AG10803 (cell line): ENCODE measurements at regions not wholly inside any gene's neighbourhood (a gene's known extent, or its start where the extent isn't known, plus 50 kb on each side); places are given as distances from the start of the nearest gene placed in this dataset.

Experiments used
- DNase-seq: peaks from one replicate; pipeline ENCODE4 v3.0.0; 2010; ENCODE audit warnings: low read depth
- H3K4me3 ChIP-seq: 2 replicates; pipeline ENCODE4 v1.5.1; 2011; ENCODE audit warnings: mild to moderate bottlenecking, low read length, control low read depth
- TF ChIP-seq, protein P1 (sequence below): conservative IDR thresholded peaks from 2 replicates; pipeline ENCODE4 v1.5.1; 2011; ENCODE audit warnings: mild to moderate bottlenecking, low read length, control low read depth, inconsistent platforms

- TF ChIP-seq, protein P1, sequence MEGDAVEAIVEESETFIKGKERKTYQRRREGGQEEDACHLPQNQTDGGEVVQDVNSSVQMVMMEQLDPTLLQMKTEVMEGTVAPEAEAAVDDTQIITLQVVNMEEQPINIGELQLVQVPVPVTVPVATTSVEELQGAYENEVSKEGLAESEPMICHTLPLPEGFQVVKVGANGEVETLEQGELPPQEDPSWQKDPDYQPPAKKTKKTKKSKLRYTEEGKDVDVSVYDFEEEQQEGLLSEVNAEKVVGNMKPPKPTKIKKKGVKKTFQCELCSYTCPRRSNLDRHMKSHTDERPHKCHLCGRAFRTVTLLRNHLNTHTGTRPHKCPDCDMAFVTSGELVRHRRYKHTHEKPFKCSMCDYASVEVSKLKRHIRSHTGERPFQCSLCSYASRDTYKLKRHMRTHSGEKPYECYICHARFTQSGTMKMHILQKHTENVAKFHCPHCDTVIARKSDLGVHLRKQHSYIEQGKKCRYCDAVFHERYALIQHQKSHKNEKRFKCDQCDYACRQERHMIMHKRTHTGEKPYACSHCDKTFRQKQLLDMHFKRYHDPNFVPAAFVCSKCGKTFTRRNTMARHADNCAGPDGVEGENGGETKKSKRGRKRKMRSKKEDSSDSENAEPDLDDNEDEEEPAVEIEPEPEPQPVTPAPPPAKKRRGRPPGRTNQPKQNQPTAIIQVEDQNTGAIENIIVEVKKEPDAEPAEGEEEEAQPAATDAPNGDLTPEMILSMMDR, result no peak
- H3K4me3 ChIP-seq, result no peak overlapping the region
- DNase-seq, result no peak
These were observed 394.7 kb downstream of the PDGFC start for GRCh38 chr4:156576946-156577345.

DNA sequence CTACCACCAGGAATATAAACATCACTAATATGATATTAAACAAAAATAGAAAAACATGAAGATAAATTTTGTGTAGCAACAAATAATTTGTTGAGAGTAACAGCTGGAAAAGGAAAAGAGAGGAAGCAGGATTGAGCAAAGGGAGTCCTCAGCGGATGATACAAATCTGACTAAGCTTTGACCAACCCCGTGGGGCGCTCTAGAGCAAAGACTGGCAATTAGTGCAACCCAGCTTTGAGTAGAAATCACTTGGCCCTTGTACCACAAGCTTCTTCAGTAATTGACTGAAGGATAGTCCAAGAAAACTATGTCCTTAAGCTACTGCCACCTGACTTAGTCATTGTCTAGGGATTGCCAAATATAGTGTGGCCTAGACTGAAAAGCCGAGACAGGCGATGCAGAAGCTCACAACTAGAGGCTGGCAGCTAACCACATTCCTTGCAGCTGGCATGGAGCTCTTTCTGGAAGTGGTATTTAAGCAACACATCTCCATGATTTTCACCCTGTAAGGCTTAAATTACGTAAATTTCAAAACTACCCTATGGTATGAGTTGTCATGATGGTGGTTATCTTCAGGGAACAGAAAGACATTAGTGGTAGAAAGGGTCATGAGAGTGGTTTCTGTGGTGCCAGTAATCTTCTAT, 396.0 kb downstream of the PDGFC start:
- no peak overlapping the region for H3K4me3 ChIP-seq
- TF ChIP-seq, protein P1, result no peak; the same call in 1 of the 2 replicates
- DNase-seq, result peak; percentile 78

DNA sequence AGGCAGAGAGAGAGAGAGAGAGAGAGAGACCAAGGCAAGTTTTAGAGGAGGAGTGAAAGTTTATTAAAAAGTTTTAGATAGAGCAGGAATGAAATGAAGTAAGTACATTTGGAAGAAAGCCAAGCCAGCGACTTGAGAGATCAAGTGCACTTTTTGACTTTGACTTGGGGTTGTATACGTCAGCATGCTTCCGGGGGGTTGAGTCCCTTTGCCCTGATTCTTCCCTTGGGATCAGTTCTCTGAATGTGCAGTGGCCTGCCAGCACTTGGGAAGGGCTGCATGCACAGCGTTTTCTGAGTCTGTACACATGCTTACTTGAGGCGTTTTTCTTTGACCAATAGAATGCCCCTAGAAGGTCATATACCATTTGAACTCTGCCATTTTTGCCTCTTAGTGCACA, 400.5 kb downstream of the PDGFC start:
- TF ChIP-seq, protein P1, result no peak
- no peak for DNase-seq
- H3K4me3 ChIP-seq, result no peak overlapping the region

DNA sequence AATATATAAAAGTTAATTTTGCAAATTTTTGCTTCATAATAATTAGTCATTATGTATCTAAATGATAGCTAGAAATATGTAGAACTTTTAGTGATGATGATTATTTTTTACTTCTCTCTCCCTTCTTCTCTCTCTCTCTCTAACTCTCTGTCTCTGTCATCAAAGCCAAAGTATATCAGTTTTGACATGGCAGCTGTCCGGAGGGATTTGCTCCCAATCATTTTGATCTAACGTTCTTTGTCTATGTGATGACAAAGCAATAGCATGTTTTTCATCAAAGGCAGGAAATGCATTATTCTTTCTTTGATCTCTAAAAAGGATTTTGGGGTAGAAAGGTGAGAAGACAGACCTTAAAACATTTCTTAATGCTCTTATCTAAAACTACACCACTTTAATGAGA, 402.1 kb downstream of the PDGFC start:
- TF ChIP-seq, protein P1, result no peak
- no peak overlapping the region for H3K4me3 ChIP-seq
- no peak for DNase-seq

- no peak overlapping the region for H3K4me3 ChIP-seq
- TF ChIP-seq, protein P1, result no peak
- DNase-seq, result no peak
These were observed 403.1 kb downstream of the PDGFC start for GRCh38 chr4:156568484-156568883.

- H3K4me3 ChIP-seq, result no peak overlapping the region
- peak; percentile 75 for DNase-seq
- TF ChIP-seq, protein P1, result no peak
These were observed 403.6 kb downstream of the PDGFC start for GRCh38 chr4:156568041-156568440.

DNA sequence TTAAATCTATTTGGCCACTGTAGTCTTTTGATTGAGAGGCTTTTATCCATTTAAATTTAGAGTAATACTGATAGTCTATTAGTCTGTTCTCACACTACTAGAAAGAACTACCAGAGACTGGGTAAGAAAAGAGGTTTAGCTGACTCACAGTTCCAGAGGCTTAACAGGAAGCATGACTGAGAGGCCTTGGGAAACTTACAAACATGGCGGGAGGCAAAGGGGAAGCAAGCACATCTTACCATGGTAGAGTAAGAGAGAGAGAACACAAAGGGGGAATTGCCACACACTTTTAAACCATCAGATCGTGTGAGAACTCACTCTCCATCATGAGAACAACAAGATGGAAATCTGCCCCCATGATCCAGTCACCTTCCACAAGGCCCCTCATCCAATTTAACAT, 410.9 kb downstream of the PDGFC start:
- TF ChIP-seq, protein P1, result no peak
- DNase-seq, result no peak
- no peak overlapping the region for H3K4me3 ChIP-seq
